ENCODE measurements at regions not wholly inside any gene's neighbourhood (a gene's known extent, or its start where the extent isn't known, plus 50 kb on each side); places are given as distances from the start of the nearest gene placed in this dataset.

DNA sequence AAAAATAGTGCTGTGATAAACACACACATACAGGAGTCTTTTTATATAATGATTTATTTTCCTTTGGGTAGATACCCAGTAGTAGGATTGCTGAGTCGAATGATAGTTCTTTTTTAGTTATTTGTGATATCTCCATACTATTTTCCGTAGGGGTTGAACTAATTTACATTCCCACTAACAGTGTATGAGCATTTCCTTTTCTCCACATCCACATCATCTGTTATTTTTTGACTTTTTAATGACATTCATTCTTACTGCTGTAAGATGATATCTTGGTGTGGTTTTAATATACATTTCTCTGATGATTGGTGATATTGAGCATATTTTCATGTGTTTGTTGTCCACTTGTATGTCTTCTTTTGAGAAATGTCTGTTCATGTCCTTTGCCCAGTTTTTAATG, 78.3 kb downstream of the NIBAN1 start:
- TF ChIP-seq SUZ12 (IDR thresholded peaks at IDR 0.05; ENCODE audit: unreplicated experiment) (no peak), POLR2A (IDR thresholded peaks at IDR 0.05; ENCODE audit: low read depth, low read length) (no peak), RAD21 (IDR thresholded peaks at IDR 0.05; ENCODE audit: insufficient read depth, low read depth, low read length) (no peak), PML (IDR thresholded peaks at IDR 0.05; ENCODE audit: low read length) (no peak), YY1 (IDR thresholded peaks at IDR 0.05; ENCODE audit: low read depth, low read length) (no peak), GABPA (IDR thresholded peaks at IDR 0.05; ENCODE audit: low read depth) (no peak), POLR2AphosphoS5 (IDR thresholded peaks at IDR 0.05; ENCODE audit: low read length) (no peak)

All from GM12878 (cell line).